PC-9 (cell line): ENCODE measurements at regions not wholly inside any gene's neighbourhood (a gene's known extent, or its start where the extent isn't known, plus 50 kb on each side); places are given as distances from the start of the nearest gene placed in this dataset.
A peak's percentile ranks its signal among the peaks of the same experiment; 100 is the strongest.

Experiments
- BruUV-seq: library from RNA; stranded (reverse); fragments of 400-500 nt; replicated peaks from 2 replicates; lab custom pipeline; 2021; lab: Mats Ljungman, UMichigan
- CTCF ChIA-PET: fragments of 300-600 bp; sonication (Branson Sonifier 250); formaldehyde crosslinking; loops from one replicate; lab custom pipeline; 2022; ENCODE audit warnings: antibody characterized with exemption; lab: Charles Lee
- POLR2A ChIA-PET: fragments of 300-600 bp; sonication (Branson Sonifier 250); formaldehyde crosslinking; loops from one replicate; lab custom pipeline; 2022; ENCODE audit warnings: antibody characterized with exemption; ENCODE audit not compliant: unreplicated experiment; lab: Charles Lee
- DNase-seq, 2 experiments: peaks; one replicate each; pipeline versions ENCODE4 v3.0.0 to v3.0.0-alpha.2; 2015 to 2022; ENCODE audit warnings: mixed read lengths in 1 of 2
- H2AFZ ChIP-seq: fragments of 200-600 bp; sonication (generic); 2 replicates; pipeline ENCODE4 v1.8.1; 2017; ENCODE audit warnings: antibody characterized with exemption
- H3F3A ChIP-seq: fragments of 200-600 bp; sonication (generic); 2 replicates; pipeline ENCODE4 v1.8.1; 2017; ENCODE audit warnings: antibody characterized with exemption, mild to moderate bottlenecking, low read depth; ENCODE audit not compliant: insufficient read depth
- H3K27ac ChIP-seq: fragments of 200-600 bp; sonication (generic); 2 replicates; pipeline ENCODE4 v1.6.1; 2016; ENCODE audit warnings: mixed run types
- H3K27me3 ChIP-seq: fragments of 200-600 bp; sonication (generic); 2 replicates; pipeline ENCODE4 v1.6.1; 2016; ENCODE audit warnings: low read depth, mixed run types; ENCODE audit not compliant: insufficient read depth
- H3K36me3 ChIP-seq: fragments of 200-600 bp; sonication (generic); 2 replicates; pipeline ENCODE4 v1.6.1; 2016; ENCODE audit warnings: low read depth, mixed run types
- H3K4me1 ChIP-seq: fragments of 200-600 bp; sonication (generic); replicated peaks from 2 replicates; pipeline ENCODE4 v1.6.1; 2016; ENCODE audit warnings: mixed run types; ENCODE audit not compliant: insufficient read depth
- H3K4me2 ChIP-seq: fragments of 200-600 bp; sonication (generic); 2 replicates; pipeline ENCODE4 v1.6.1; 2017; ENCODE audit warnings: mixed run types
- H3K4me3 ChIP-seq: fragments of 200-600 bp; sonication (generic); 2 replicates; pipeline ENCODE4 v1.6.1; 2016; ENCODE audit warnings: mixed run types
- H3K79me2 ChIP-seq: fragments of 200-600 bp; sonication (generic); 2 replicates; pipeline ENCODE4 v1.6.1; 2017; ENCODE audit warnings: low read depth, mixed run types
- H3K9me2 ChIP-seq: fragments of 200-600 bp; sonication (generic); 2 replicates; pipeline ENCODE4 v1.8.1; 2017; ENCODE audit warnings: mild to moderate bottlenecking; ENCODE audit not compliant: insufficient read depth
- H3K9me3 ChIP-seq: fragments of 200-600 bp; sonication (generic); 2 replicates; pipeline ENCODE4 v1.8.1; 2016; ENCODE audit warnings: low read depth; ENCODE audit not compliant: insufficient read depth
- H4K20me1 ChIP-seq: fragments of 200-600 bp; sonication (generic); 2 replicates; pipeline ENCODE4 v1.8.1; 2017; ENCODE audit not compliant: insufficient read depth
- EZH2 ChIP-seq: fragments of 200-600 bp; sonication (generic); IDR thresholded peaks from 2 replicates; pipeline ENCODE4 v1.8.0; 2017; ENCODE audit warnings: antibody characterized with exemption, low read depth
- intact Hi-C: fragments of 100-400 bp; cut with micrococcal nuclease; formaldehyde crosslinking; loops from one replicate; pipeline ENCODE4 v1.10.0; 2022; ENCODE audit not compliant: unreplicated experiment
- TF ChIP-seq, protein P1 (sequence below): fragments of 200-600 bp; sonication (generic); conservative IDR thresholded peaks from 2 replicates; pipeline ENCODE4 v1.6.1; 2017; ENCODE audit warnings: mixed run types, antibody characterized with exemption, mild to moderate bottlenecking, moderate library complexity

DNA sequence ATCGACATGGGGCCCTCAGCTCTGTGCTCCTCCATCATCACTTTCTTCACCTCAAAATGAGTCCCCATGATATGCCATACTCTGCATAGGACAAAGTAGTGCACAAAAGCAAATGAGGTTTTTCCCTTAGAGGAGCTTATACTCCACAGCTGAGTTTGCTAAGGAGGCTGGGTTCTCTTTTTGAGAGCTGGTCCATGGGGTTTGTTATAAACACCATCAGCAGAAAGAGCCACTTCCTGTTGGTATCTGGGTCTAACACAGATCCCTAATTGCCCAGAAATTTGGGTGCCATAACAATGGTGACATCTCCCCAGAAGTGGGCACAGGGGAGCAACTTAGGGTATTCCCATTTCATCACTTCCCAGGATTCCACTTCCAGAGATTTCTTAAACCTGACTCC lies 395.7 kb downstream of the FOXO1 start:
- ChIA-PET CTCF (no interaction called here), POLR2A (no interaction called here)

DNA sequence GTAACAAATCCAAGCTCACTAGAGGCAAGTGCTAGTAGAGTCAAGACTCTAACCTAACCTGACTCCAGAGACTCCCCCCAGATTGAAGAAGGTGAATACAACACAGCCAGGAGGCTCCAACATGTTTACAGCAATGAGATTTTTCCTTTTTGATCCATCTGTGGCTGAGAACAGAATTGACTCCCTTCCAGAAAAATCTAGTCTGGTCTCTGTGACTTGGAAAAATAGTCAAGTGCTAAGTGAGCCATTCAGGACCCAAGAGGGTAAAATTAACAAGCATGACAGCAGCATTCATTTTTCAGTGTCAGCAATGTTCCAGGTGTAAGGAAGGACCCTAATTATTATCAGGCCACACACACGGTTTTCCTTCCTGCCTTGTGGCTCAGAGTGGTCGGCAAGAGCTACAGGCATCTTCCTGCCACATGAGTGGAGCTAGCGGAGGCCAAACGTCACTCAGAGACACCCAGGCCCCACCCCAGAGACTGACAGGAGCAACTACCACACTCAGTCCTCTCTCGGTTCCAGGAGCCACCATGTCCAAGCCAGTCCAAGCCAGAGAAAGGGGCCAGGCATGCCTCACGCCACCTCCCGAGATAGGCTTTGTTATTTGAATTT lies 395.1 kb downstream of the FOXO1 start:
- ChIA-PET POLR2A (no interaction called here), CTCF (no interaction called here)
- H3K4me2 ChIP-seq, result peak overlapping the region; percentile 53; the same call in 1 of the 2 replicates

More for the DNA sequence above, 395.7 kb downstream of the FOXO1 start:
- no peaks in the 10 kb centered on the region for H3K27me3 ChIP-seq
- peaks cover 20% of the 10 kb centered on the region for H3F3A ChIP-seq
- no peak overlapping the region for H2AFZ ChIP-seq
- no peak overlapping the region for H3K4me3 ChIP-seq
- no peaks in the 10 kb centered on the region for H3K36me3 ChIP-seq
- H3K9me2 ChIP-seq, result no peaks in the 10 kb centered on the region
- no peaks in the 10 kb centered on the region for H3K79me2 ChIP-seq
- intact Hi-C loops, result loop anchor here (5.0 kb wide), 2 partner anchors 132 to 397 kb away; partner anchors contain the start of gene FOXO1
- H3K9me3 ChIP-seq, result no peaks in the 10 kb centered on the region
- no peak overlapping the region for H3K4me2 ChIP-seq
- H4K20me1 ChIP-seq, result no peaks in the 10 kb centered on the region
- H3K27ac ChIP-seq, result no peak overlapping the region
- DNase-seq, result no peak
- TF ChIP-seq, protein P1, sequence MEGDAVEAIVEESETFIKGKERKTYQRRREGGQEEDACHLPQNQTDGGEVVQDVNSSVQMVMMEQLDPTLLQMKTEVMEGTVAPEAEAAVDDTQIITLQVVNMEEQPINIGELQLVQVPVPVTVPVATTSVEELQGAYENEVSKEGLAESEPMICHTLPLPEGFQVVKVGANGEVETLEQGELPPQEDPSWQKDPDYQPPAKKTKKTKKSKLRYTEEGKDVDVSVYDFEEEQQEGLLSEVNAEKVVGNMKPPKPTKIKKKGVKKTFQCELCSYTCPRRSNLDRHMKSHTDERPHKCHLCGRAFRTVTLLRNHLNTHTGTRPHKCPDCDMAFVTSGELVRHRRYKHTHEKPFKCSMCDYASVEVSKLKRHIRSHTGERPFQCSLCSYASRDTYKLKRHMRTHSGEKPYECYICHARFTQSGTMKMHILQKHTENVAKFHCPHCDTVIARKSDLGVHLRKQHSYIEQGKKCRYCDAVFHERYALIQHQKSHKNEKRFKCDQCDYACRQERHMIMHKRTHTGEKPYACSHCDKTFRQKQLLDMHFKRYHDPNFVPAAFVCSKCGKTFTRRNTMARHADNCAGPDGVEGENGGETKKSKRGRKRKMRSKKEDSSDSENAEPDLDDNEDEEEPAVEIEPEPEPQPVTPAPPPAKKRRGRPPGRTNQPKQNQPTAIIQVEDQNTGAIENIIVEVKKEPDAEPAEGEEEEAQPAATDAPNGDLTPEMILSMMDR, result no peak
- no peak for TF ChIP-seq EZH2
- BruUV-seq, result no TSS peak
- H3K4me1 ChIP-seq, result peaks cover 27% of the 10 kb centered on the region

DNA sequence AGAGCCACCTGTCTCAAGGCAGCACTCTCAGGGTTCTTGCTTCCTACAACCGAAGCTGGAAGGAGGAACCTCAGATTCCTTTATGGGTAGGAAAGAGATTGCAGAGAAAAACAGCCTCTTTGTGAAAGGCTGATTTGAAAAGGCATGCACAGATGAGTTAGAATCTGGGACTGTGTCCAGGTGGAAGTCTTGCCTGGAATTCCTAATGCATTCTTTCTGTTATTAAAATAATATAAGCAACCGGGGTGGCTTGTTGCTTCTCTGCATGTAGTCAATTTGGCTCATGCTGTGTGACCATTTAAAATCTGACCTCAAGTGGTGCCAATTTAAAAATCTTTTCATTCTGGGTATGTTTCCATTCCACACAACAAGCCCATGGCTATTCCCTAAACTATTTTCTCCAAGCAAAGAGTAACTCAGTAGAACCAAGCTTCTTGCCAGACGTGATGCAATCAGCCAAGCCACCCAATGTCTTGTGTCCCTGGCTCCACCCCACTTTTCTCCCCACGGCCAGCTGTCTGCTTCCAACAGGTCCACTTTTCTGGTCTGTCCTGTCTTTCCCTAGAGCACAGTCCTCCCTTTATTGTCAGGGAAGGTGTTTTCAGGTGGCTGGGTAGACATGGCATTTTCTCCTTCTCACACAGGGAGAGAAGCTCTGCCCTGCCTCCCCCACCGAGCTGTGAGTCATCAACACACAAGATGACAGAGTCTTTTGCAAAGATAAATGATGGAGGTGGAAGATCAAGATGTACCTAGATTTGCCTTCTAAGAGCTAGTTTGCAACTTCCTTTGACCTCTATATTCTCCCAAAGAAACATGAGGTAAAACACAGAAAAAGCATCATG lies 394.3 kb downstream of the FOXO1 start:
- intact Hi-C loops, result loop anchor here (1.0 to 5.0 kb wide), 5 partner anchors 11 to 395 kb away; partner anchors contain the start of gene FOXO1
- no peak overlapping the region for H3K4me3 ChIP-seq
- CTCF ChIA-PET, result no interaction called here
- no TSS peak for BruUV-seq
- DNase-seq, result peak; percentile 74 to 82
- TF ChIP-seq EZH2, result no peak
- TF ChIP-seq, protein P1, result no peak
- POLR2A ChIA-PET, result interaction anchor here (0.7 kb wide), 1 partner anchor 461 kb away, joined by 5 read pairs; no protein-coding TSS in a partner anchor
- no peaks in the 10 kb centered on the region for H3K9me3 ChIP-seq
- peaks cover 20% of the 10 kb centered on the region for H3F3A ChIP-seq
- H3K4me1 ChIP-seq, result peaks cover 27% of the 10 kb centered on the region
- no peaks in the 10 kb centered on the region for H3K36me3 ChIP-seq
- H3K79me2 ChIP-seq, result no peaks in the 10 kb centered on the region
- H3K4me2 ChIP-seq, result peak overlapping the region; percentile 53
- peak overlapping the region; percentile 57 for H3K27ac ChIP-seq
- H4K20me1 ChIP-seq, result no peaks in the 10 kb centered on the region
- no peak overlapping the region for H2AFZ ChIP-seq
- no peaks in the 10 kb centered on the region for H3K9me2 ChIP-seq
- no peaks in the 10 kb centered on the region for H3K27me3 ChIP-seq

More for the DNA sequence above, 395.1 kb downstream of the FOXO1 start:
- Histone ChIP-seq H3K27ac (peak overlapping the region; percentile 57), H3K9me2 (no peaks in the 10 kb centered on the region), H3K9me3 (no peaks in the 10 kb centered on the region), H3F3A (peaks cover 20% of the 10 kb centered on the region), H3K27me3 (no peaks in the 10 kb centered on the region), H4K20me1 (no peaks in the 10 kb centered on the region), H3K4me1 (peaks cover 27% of the 10 kb centered on the region), H3K79me2 (no peaks in the 10 kb centered on the region), H3K36me3 (no peaks in the 10 kb centered on the region), H2AFZ (no peak overlapping the region), H3K4me3 (no peak overlapping the region)
- TF ChIP-seq EZH2, result no peak
- TF ChIP-seq, protein P1, result no peak
- intact Hi-C loops, result loop anchor here (5.0 kb wide), 2 partner anchors 131 to 396 kb away; partner anchors contain the start of gene FOXO1
- DNase-seq, result no peak
- no TSS peak for BruUV-seq
